Prostate gland (tissue), 2 donors: ENCODE measurements at regions not wholly inside any gene's neighbourhood (a gene's known extent, or its start where the extent isn't known, plus 50 kb on each side); places are given as distances from the start of the nearest gene placed in this dataset.

Experiments used
- DNase-seq: peaks from one replicate; pipeline ENCODE4 v3.0.0-alpha.2; 2019; ENCODE audit warnings: low spot score
- H3K27ac ChIP-seq, 2 donors: fragments of 200-600 bp; sonication (generic); 2 replicates each; pipeline ENCODE4 v1.5.1; 2017 to 2019
- H3K27me3 ChIP-seq: fragments of 200-600 bp; sonication (generic); replicated peaks from 2 replicates; pipeline ENCODE4 v1.5.1; 2019; ENCODE audit not compliant: insufficient read depth
- H3K36me3 ChIP-seq, 2 donors: fragments of 200-600 bp; sonication (generic); 1 replicate in 1 of 2; 2 replicates in 1 of 2; pipeline versions ENCODE4 v1.5.1 to v1.8.1; 2017 to 2019
- H3K4me1 ChIP-seq: fragments of 200-600 bp; sonication (generic); replicated peaks from 2 replicates; pipeline ENCODE4 v1.5.1; 2019
- H3K4me3 ChIP-seq, 2 donors: fragments of 200-600 bp; sonication (generic); 2 replicates each; pipeline ENCODE4 v1.5.1; 2017 to 2019
- H3K9me3 ChIP-seq: fragments of 200-600 bp; sonication (generic); 2 replicates; pipeline ENCODE4 v1.5.1; 2017
- CTCF ChIP-seq, 4 experiments: fragments of 200-600 bp in 2 of 4; fragments of 450-650 bp in 2 of 4; sonication (generic) in 2 of 4; IDR thresholded peaks; 1 replicate in 3 of 4; 2 replicates in 1 of 4; pipeline ENCODE4 v1.5.1; 2016 to 2019; ENCODE audit warnings: antibody characterized with exemption in 4 of 4, mild to moderate bottlenecking in 2 of 4, moderate library complexity in 2 of 4
- POLR2A ChIP-seq: fragments of 450-650 bp; IDR thresholded peaks from one replicate; pipeline ENCODE4 v1.6.1; 2016; ENCODE audit warnings: antibody characterized with exemption, mild to moderate bottlenecking
- POLR2AphosphoS5 ChIP-seq: sonication (generic); formaldehyde crosslinking; IDR thresholded peaks from one replicate; pipeline ENCODE4 v1.6.1; 2017; ENCODE audit warnings: antibody characterized with exemption
- WGBS: methylation state at CpG from one replicate; pipeline ENCODE4 v1.1.5; 2018; 5-methylcytosine and 5-hydroxymethylcytosine counted together
- intact Hi-C: fragments of 100-400 bp; cut with DNase I; formaldehyde crosslinking; loops from one replicate; pipeline ENCODE4 v1.14.2; 2022

- Histone ChIP-seq H3K27ac (no peak overlapping the region), H3K4me3 (no peak overlapping the region), H3K36me3 (no peaks in the 10 kb centered on the region), H3K9me3 (no peaks in the 10 kb centered on the region), H3K4me1 (no peaks in the 10 kb centered on the region), H3K27me3 (no peaks in the 10 kb centered on the region)
- intact Hi-C loops = loop anchor here (10.0 kb wide), 1 partner anchor 255 kb away; the partner anchor contains the start of gene DLL1
- WGBS = 93% methylated on average over 9 of the region's 9 CpGs
- no peak for TF ChIP-seq CTCF (IDR thresholded peaks at IDR 0.05)
- TF ChIP-seq POLR2AphosphoS5 = no peak
- TF ChIP-seq POLR2A = no peak
- DNase-seq = no peak
These were observed 250.8 kb downstream of the DLL1 start for GRCh38 chr6:170040115-170040500.

- H3K4me1 ChIP-seq = no peaks in the 10 kb centered on the region
- no peak overlapping the region for H3K27ac ChIP-seq
- no peaks in the 10 kb centered on the region for H3K9me3 ChIP-seq
- no peaks in the 10 kb centered on the region for H3K36me3 ChIP-seq
- no peak for TF ChIP-seq POLR2A
- no peak for TF ChIP-seq CTCF (IDR thresholded peaks at IDR 0.05)
- TF ChIP-seq POLR2AphosphoS5 = no peak
- H3K4me3 ChIP-seq = no peak overlapping the region
- 85% methylated on average over 28 of the region's 28 CpGs for WGBS
- DNase-seq = no peak
- intact Hi-C loops = loop anchor here (10.0 kb wide), 1 partner anchor 255 kb away; the partner anchor contains the start of gene DLL1
- no peaks in the 10 kb centered on the region for H3K27me3 ChIP-seq
These were observed 251.4 kb downstream of the DLL1 start for GRCh38 chr6:170039156-170040114.

- no peak for DNase-seq
- H3K27ac ChIP-seq = peak overlapping the region in 1 of 2 donors; percentile 14
- intact Hi-C loops = no loop called here
- H3K4me1 ChIP-seq = no peaks in the 10 kb centered on the region
- H3K4me3 ChIP-seq = no peak overlapping the region
- no peaks in the 10 kb centered on the region for H3K9me3 ChIP-seq
- no peaks in the 10 kb centered on the region for H3K36me3 ChIP-seq
- no peaks in the 10 kb centered on the region for H3K27me3 ChIP-seq
- no peak for TF ChIP-seq POLR2A
- TF ChIP-seq CTCF (IDR thresholded peaks at IDR 0.05) = no peak
- no peak for TF ChIP-seq POLR2AphosphoS5
- 56% methylated on average over 9 of the region's 9 CpGs for WGBS
These were observed 252.2 kb downstream of the DLL1 start for GRCh38 chr6:170038708-170039107.

- TF ChIP-seq POLR2A (no peak), CTCF (IDR thresholded peaks at IDR 0.05) (no peak), POLR2AphosphoS5 (no peak)
- WGBS = 79% methylated on average over 7 of the region's 7 CpGs
- H3K27ac ChIP-seq = peak overlapping the region in 1 of 2 donors; percentile 45
- no peaks in the 10 kb centered on the region for H3K4me1 ChIP-seq
- no peak for DNase-seq
- no peaks in the 10 kb centered on the region for H3K27me3 ChIP-seq
- no peaks in the 10 kb centered on the region for H3K9me3 ChIP-seq
- no peaks in the 10 kb centered on the region for H3K36me3 ChIP-seq
- no peak overlapping the region for H3K4me3 ChIP-seq
- intact Hi-C loops = no loop called here
These were observed 252.6 kb downstream of the DLL1 start for GRCh38 chr6:170038251-170038650.
